Large intestine (tissue), 3 donors: ENCODE measurements at regions not wholly inside any gene's neighbourhood (a gene's known extent, or its start where the extent isn't known, plus 50 kb on each side); places are given as distances from the start of the nearest gene placed in this dataset.
"Not testable (repeated sequence)": the region's sequence is repeated elsewhere in the genome, so short reads cannot be mapped to it uniquely, and the experiment has no call there.

Experiments used
- DNase-seq, 2 donors: peaks; one replicate each; pipeline versions ENCODE4 v3.0.0 to v3.0.0-alpha.2; 2013
- H3K27ac ChIP-seq: one replicate; pipeline ENCODE4 v1.5.1; 2013; ENCODE audit warnings: low read length
- H3K27me3 ChIP-seq: 2 replicates; pipeline ENCODE4 v1.6.1; 2013; ENCODE audit warnings: low read length; ENCODE audit not compliant: control insufficient read depth, insufficient read depth
- H3K36me3 ChIP-seq: 2 replicates; pipeline ENCODE4 v1.6.1; 2013; ENCODE audit warnings: low read length; ENCODE audit not compliant: control insufficient read depth, insufficient read depth
- H3K4me1 ChIP-seq: one replicate; pipeline ENCODE4 v1.6.1; 2013; ENCODE audit warnings: low read length; ENCODE audit not compliant: control insufficient read depth, insufficient read depth
- H3K4me3 ChIP-seq: one replicate; pipeline ENCODE4 v1.5.1; 2013; ENCODE audit warnings: low read length
- H3K9me3 ChIP-seq: one replicate; pipeline ENCODE4 v1.6.1; 2013; ENCODE audit warnings: mild to moderate bottlenecking, low read depth, low read length, moderate library complexity; ENCODE audit not compliant: control insufficient read depth
- WGBS: methylation state at CpG from one replicate; pipeline ENCODE4 v1.1.5; 2013; ENCODE audit warnings: low lambda C conversion rate; ENCODE audit not compliant: insufficient coverage; 5-methylcytosine and 5-hydroxymethylcytosine counted together

- not testable (repeated sequence) for H3K27me3 ChIP-seq, H3K4me1 ChIP-seq, H3K27ac ChIP-seq, H3K9me3 ChIP-seq, H3K4me3 ChIP-seq, DNase-seq, H3K36me3 ChIP-seq
- WGBS: no CpG with 5 or more reads among the region's 4 CpGs
Observed at GRCh38 chr6:3672339-3672738, 79.2 kb downstream of the PXDC1 start.

DNA sequence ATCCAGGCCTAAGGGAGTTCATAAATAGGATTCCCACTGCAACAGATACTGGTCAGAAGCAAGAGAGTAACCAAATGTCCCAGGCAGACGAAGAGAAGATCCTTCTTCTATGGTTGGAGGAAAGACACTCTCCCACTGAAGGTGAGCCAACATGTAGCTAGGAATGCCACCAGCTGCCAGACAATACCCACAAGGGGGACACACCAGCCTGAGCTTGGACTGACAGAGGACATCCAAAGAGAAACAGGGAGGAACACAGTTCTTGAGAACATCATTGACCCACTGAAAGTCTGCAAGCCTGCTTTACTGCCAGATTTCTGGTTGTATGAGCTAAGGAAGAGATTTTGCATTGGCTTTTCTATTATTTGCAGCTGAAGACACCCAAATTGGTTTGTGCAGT lies 80.1 kb downstream of the PXDC1 start:
- H3K4me3 ChIP-seq: no peak overlapping the region
- no peaks in the 10 kb centered on the region for H3K4me1 ChIP-seq
- H3K36me3 ChIP-seq: no peaks in the 10 kb centered on the region
- no peaks in the 10 kb centered on the region for H3K9me3 ChIP-seq
- DNase-seq: no peak
- H3K27ac ChIP-seq: no peak overlapping the region
- no CpG with 5 or more reads among the region's 1 CpG for WGBS
- no peaks in the 10 kb centered on the region for H3K27me3 ChIP-seq

DNA sequence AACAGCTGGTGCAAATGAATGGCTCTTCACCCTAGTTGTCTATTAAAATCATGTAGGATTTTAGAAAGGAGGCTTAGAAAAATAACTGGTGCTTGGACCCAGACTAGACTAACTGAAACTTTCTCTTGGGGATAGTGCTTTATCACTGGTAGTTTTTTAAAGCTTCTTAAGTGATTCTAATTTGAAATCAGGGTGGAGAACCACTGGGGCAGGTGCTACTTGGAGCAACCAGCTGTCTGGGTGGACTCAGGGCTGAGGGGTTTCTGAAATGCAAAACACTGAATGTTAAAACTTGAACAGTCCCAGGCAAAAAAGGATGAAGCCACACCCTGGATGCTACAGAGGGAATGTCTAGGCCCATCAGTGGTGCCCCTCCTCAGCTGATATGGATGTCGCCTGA lies 81.2 kb downstream of the PXDC1 start:
- Histone ChIP-seq H3K9me3 (no peaks in the 10 kb centered on the region), H3K27me3 (no peaks in the 10 kb centered on the region), H3K4me3 (no peak overlapping the region), H3K27ac (no peak overlapping the region), H3K4me1 (peaks cover 2% of the 10 kb centered on the region), H3K36me3 (no peaks in the 10 kb centered on the region)
- no peak for DNase-seq
- no CpG with 5 or more reads among the region's 1 CpG for WGBS

DNA sequence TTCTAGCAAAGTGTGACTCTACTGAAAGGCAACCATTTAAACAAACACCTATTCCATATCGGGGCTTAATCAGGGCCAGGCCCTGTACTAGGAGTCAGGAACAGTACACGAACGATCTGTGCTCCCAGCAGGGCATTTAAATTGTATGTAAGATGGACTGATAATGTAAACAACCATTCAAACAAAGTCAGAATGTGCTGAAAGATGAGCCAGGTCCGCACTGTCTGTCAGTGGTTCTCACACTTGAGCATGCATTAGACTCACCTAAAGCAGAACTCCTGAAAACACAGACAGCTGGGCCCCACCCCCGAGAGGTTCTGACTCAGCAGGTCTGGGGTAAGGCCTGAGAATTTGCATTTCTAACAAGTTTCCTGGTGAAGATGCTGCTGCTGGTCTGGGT lies 81.6 kb downstream of the PXDC1 start:
- no peaks in the 10 kb centered on the region for H3K36me3 ChIP-seq
- peaks cover 6% of the 10 kb centered on the region for H3K4me1 ChIP-seq
- no peak for DNase-seq
- no peaks in the 10 kb centered on the region for H3K27me3 ChIP-seq
- H3K9me3 ChIP-seq: no peaks in the 10 kb centered on the region
- WGBS: no CpG with 5 or more reads among the region's 5 CpGs
- no peak overlapping the region for H3K27ac ChIP-seq
- H3K4me3 ChIP-seq: no peak overlapping the region

GRCh38 chr6:3665608-3666007 lies 85.9 kb downstream of the PXDC1 start:
- DNase-seq: no peak
- WGBS: no CpG with 5 or more reads among the region's 1 CpG
- no peaks in the 10 kb centered on the region for H3K27me3 ChIP-seq
- H3K4me1 ChIP-seq: peaks cover 15% of the 10 kb centered on the region
- no peaks in the 10 kb centered on the region for H3K9me3 ChIP-seq
- no peak overlapping the region for H3K4me3 ChIP-seq
- no peak overlapping the region for H3K27ac ChIP-seq
- no peaks in the 10 kb centered on the region for H3K36me3 ChIP-seq

DNA sequence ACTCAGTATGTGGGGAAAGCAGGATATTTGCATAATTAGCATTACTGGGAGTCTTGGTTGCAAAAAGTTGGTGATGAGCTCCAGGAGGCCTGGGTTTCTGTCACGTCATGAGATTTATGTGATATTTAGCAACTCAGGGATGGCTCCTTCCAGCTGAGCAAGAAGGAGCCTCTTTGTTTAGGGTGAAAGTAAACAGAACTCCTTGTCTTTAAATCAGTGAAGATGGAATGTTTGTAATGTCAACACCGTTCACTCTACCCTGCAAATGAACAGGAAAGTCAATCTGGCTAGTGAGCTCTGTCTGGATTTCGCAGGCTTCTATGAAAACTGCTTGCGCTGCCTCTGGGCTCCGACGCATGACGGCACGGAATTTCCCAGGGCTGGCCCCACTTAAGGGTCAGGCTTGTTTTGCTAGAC lies 86.9 kb downstream of the PXDC1 start:
- no peak overlapping the region for H3K27ac ChIP-seq
- no peaks in the 10 kb centered on the region for H3K27me3 ChIP-seq
- WGBS: no CpG with 5 or more reads among the region's 8 CpGs
- no peaks in the 10 kb centered on the region for H3K36me3 ChIP-seq
- H3K9me3 ChIP-seq: no peaks in the 10 kb centered on the region
- peaks cover 23% of the 10 kb centered on the region for H3K4me1 ChIP-seq
- H3K4me3 ChIP-seq: no peak overlapping the region
- DNase-seq: peak in 1 of 2 donors; percentile 13

GRCh38 chr6:3663811-3664210 lies 87.7 kb downstream of the PXDC1 start:
- no peaks in the 10 kb centered on the region for H3K36me3 ChIP-seq
- H3K9me3 ChIP-seq: no peaks in the 10 kb centered on the region
- no peak overlapping the region for H3K27ac ChIP-seq
- WGBS: no CpG with 5 or more reads among the region's 6 CpGs
- H3K4me1 ChIP-seq: peaks cover 23% of the 10 kb centered on the region
- no peaks in the 10 kb centered on the region for H3K27me3 ChIP-seq
- H3K4me3 ChIP-seq: no peak overlapping the region
- no peak for DNase-seq

DNA sequence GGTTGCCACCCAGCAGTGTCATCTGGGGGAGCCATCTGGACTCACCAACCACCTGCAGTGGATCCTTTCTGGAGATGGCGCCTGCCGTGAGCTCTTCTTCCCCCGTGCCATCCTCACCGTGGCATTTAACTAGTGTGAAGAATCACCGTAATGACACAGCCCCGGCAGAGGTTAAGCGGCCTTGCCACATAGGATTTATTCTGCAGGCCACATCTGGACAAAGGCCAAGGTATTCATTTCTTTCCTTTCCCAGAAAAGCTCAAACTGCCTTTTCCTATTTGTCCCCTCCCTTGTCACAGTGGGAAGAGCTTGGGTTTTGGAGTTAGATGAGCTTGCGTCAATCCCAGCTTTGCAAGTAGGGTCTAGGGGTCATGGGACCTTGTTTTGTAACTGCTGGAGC lies 88.4 kb downstream of the PXDC1 start:
- Histone ChIP-seq H3K9me3 (no peaks in the 10 kb centered on the region), H3K4me1 (peaks cover 23% of the 10 kb centered on the region), H3K27me3 (no peaks in the 10 kb centered on the region), H3K36me3 (no peaks in the 10 kb centered on the region), H3K27ac (no peak overlapping the region), H3K4me3 (no peak overlapping the region)
- WGBS: no CpG with 5 or more reads among the region's 8 CpGs
- DNase-seq: no peak

- H3K9me3 ChIP-seq: no peaks in the 10 kb centered on the region
- no peaks in the 10 kb centered on the region for H3K36me3 ChIP-seq
- H3K27ac ChIP-seq: no peak overlapping the region
- WGBS: no CpG with 5 or more reads among the region's 12 CpGs
- peaks cover 23% of the 10 kb centered on the region for H3K4me1 ChIP-seq
- H3K27me3 ChIP-seq: no peaks in the 10 kb centered on the region
- H3K4me3 ChIP-seq: no peak overlapping the region
- no peak for DNase-seq
Observed at GRCh38 chr6:3661390-3661789, 90.1 kb downstream of the PXDC1 start.

DNA sequence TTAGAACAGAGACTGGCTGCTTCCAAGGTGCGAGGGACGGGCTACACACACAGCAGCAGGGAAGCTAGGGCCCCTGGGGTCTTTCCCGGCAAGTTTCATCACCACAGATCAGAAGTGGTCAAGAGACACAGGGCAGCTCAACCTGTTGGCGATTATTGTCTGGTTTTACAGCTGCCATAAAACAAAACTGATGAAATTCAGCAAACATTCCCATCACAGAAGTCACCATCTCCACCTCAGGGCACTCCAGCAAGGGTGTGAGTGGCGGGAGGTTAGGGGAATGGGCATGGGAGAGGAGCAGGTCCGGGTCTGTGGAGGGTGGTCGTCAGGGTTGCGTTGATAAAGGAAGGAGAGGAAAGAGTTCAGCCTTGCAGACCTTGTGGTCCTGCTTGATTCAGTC lies 91.0 kb downstream of the PXDC1 start:
- Histone ChIP-seq H3K9me3 (no peaks in the 10 kb centered on the region), H3K27me3 (no peaks in the 10 kb centered on the region), H3K4me1 (peaks cover 23% of the 10 kb centered on the region), H3K4me3 (no peak overlapping the region), H3K27ac (no peak overlapping the region), H3K36me3 (no peaks in the 10 kb centered on the region)
- DNase-seq: peak in 1 of 2 donors; percentile 48
- no CpG with 5 or more reads among the region's 8 CpGs for WGBS

GRCh38 chr6:3659748-3660147 lies 91.8 kb downstream of the PXDC1 start:
- Histone ChIP-seq H3K27ac (no peak overlapping the region), H3K4me3 (no peak overlapping the region), H3K36me3 (no peaks in the 10 kb centered on the region), H3K4me1 (peaks cover 16% of the 10 kb centered on the region), H3K9me3 (no peaks in the 10 kb centered on the region), H3K27me3 (no peaks in the 10 kb centered on the region)
- WGBS: 90% methylated on average over 2 of the region's 6 CpGs
- no peak for DNase-seq
